A673 (cell line): ENCODE measurements at regions not wholly inside any gene's neighbourhood (a gene's known extent, or its start where the extent isn't known, plus 50 kb on each side); places are given as distances from the start of the nearest gene placed in this dataset.

ENCODE experiments used
- CTCF ChIP-seq: fragments of 300-800, 200-600 bp; sonication (generic); conservative IDR thresholded peaks from 2 replicates; pipeline ENCODE4 v1.5.1; 2017; ENCODE audit warnings: low read depth, mild to moderate bottlenecking, antibody characterized with exemption, low read length, moderate library complexity, mixed read lengths
- EZH2 ChIP-seq: fragments of 200-600 bp; sonication (generic); IDR thresholded peaks from 2 replicates; pipeline ENCODE4 v1.6.1; 2017; ENCODE audit warnings: borderline replicate concordance, low read depth, mild to moderate bottlenecking, mixed read lengths, antibody characterized with exemption, low read length; ENCODE audit not compliant: poor library complexity, severe bottlenecking

DNA sequence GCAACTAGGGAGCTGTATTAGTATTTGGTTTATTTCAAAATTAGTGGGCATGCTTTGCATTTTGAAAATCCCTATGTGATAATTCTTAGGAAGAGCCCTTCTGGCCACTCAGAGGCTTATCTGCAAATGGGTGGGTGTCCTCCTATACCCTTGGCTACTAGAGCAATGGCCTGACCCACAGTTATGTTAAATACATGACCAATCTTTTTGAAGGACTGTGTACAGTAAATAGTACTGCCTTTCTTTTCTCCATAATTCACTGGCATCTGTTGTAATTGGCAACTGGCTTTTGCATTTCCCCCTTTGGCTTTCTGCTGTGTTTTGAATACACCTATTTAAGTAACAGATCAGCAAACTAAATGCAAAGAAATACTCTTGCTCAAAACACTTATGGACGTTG lies 175.4 kb downstream of the ANXA2 start:
- TF ChIP-seq CTCF = no peak
- no peak for TF ChIP-seq EZH2
